Right lung (tissue), 2 donors: ENCODE measurements at regions not wholly inside any gene's neighbourhood (a gene's known extent, or its start where the extent isn't known, plus 50 kb on each side); places are given as distances from the start of the nearest gene placed in this dataset.

Experiments
- DNase-seq, 2 donors: peaks; one replicate each; pipeline ENCODE4 v3.0.0-alpha.2; 2013

DNA sequence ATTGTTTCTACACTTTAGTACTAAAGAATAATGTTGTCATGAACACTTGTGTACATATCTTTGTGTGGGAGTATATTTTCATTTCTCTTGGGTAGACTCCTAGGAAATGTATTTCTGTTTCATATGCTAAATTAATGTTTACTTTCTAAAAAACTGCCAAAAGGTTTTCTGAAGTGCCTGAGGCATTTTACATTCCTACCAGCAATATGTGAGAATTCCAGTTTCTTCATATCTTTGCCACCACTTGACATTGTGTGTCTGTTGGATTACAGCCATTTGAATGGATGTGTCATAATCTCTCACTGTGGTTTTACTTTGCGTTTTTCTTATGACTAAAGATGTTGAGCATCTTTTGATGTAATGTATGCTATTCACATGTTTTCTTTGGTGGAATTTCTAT lies 428.2 kb upstream of the KCNH7 start:
- no peak for DNase-seq

GRCh38 chr2:163265562-163265961 lies 427.0 kb upstream of the KCNH7 start:
- DNase-seq, result no peak

DNA sequence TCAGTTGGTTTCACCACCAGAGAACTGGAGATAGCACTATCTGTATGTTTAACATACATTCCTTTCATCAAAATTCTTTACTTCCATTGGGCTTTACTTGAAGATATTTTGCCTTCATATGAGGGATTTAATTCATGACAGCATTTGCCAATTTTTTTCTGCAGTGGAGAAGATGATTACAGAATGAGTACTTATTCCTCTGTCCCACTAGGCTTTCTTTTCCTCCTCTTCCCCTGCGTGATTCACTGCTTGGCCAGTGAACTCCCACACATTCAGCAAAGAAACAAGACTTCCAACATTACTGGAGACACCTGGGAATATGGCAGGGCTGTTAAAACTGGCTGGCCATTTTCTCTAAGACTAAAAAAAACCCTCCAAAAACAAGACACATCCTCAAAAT lies 425.8 kb upstream of the KCNH7 start:
- no peak for DNase-seq

GRCh38 chr2:163259489-163259888 lies 420.9 kb upstream of the KCNH7 start:
- DNase-seq, result no peak

GRCh38 chr2:163255086-163255485 lies 416.5 kb upstream of the KCNH7 start:
- DNase-seq, result no peak

- DNase-seq, result no peak
Measured at GRCh38 chr2:163253621-163254285, 415.2 kb upstream of the KCNH7 start.

DNA sequence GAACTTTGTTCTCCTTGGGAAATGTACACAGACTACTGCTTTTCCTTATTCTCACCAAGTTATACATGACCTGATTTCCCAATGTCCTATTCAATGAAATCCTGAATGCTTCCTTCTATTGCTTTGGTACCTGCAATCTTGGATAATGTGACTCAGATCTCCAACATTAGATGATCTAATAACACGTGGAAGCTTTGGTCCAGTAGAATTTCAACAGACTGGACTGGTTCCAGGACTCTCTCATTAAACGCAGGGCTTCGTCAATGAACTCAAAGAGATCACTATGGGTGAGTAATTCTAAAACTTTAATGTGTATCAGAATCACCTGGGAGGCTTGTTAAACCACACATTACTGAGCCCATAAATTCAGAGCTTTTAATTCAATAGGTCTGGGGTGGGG lies 413.6 kb upstream of the KCNH7 start:
- DNase-seq, result no peak

- DNase-seq, result no peak
Measured at GRCh38 chr2:163248376-163249253, 410.0 kb upstream of the KCNH7 start.

DNA sequence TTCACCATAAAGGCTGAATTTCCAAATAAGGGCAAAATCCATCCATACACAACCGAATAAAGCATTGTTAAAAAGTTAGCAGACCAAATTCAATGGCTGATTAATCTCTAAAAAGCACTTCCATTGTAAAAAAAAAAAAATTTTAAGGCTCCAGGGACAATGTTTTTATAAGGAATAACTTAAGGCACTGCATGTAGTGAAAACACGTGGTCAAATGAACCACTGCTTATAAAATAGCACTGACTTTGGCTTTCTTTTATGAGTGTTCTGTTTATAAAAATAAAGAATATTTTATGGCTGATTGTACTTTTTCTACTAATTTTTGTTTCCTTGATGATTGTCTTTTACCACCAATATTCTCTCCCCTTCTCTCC lies 409.3 kb upstream of the KCNH7 start:
- no peak for DNase-seq

DNA sequence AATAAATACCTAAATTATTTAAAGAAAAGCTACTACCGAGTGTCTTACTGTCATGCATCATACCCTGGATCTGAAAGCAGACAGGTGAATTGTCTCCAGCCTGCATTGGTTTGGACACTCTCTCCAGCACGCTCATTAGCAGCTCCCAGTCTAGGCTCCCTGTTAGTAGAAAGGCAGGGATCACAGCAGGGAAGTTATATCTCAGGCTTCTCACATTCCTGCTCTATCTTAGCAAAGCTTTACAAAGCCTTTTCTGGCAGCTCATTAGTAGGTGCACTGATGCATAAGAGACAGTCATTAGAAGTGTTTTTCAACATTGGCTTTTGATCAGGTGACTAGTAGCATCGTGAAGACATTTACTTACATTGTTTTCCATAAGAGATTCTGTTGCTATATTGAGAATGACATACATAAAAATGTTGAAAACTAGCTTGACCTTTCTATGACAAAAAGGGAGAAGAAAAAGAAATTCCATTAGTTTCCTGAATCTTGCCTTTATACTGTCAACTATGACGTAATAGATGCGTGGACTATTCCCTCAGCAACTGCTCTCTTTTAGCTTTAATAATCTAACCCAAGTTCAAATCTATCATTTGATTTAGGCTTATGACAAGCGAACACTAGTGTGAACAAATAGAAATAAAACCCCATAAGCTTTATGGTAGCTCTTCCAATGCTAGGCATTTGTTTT lies 408.7 kb upstream of the KCNH7 start:
- DNase-seq, result no peak

DNA sequence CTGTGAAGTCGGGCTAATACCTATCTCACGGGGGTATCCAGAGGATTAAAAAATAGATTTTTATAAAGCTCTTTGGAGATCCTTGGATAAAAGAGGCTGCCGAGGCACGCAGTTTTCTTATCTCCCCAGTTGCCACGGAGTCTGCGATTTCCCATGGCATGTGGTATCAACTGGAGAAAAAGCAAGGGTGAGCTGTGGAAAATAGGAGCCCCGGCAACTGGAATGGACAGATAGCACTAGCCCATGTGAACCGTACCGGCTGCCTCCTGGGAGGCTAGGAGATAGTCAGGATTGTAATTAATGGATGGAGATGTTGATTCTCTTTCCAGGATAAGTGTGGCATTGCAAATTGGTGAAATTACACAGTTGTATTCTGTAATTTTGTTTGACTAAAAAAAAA lies 407.6 kb upstream of the KCNH7 start:
- no peak for DNase-seq

DNA sequence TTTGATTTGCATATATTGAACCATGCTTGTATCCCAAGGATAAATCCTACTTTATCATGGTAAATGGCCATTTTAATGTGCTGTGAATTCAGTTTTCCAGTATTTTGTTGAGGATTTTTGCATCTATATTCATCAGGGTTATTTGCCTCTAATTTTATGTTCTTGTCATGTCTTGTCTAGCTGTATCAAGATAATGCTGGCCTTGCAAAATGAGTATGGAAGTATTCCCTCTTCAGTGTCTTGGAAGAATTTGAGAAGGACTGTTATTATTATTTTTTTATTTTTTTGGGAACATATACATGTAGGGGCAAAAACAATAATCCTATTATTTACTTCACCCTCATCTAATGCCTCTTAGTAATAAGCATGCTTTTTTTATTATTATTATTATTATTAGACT lies 398.0 kb upstream of the KCNH7 start:
- no peak for DNase-seq

- no peak for DNase-seq
Measured at GRCh38 chr2:163231666-163232065, 393.1 kb upstream of the KCNH7 start.

- no peak for DNase-seq
Measured at GRCh38 chr2:163213661-163214081, 375.1 kb upstream of the KCNH7 start.

DNA sequence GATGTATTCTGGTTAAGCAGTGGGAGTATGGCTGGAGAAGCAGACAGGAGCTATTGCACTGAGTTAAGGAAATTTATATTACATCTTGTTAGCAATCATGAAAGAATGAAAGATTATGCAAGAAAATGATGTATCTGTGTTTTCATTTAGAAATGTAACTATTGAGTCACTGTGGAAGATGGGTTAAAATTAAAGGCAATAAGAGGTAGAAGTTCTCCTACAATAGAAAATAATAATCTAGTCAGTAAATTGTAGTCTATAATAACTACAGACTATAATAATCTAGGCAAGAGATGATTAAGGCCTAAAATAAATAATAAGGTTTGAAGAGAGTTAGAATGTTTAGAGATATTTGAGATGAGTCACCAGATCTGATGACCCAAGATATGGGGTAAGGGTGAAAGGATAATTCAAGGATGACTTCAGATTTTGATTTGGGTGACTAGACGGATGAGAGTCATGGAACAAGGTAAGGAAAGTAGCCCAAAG lies 371.9 kb upstream of the KCNH7 start:
- no peak for DNase-seq

GRCh38 chr2:163207693-163208370 lies 369.3 kb upstream of the KCNH7 start:
- DNase-seq, result no peak

DNA sequence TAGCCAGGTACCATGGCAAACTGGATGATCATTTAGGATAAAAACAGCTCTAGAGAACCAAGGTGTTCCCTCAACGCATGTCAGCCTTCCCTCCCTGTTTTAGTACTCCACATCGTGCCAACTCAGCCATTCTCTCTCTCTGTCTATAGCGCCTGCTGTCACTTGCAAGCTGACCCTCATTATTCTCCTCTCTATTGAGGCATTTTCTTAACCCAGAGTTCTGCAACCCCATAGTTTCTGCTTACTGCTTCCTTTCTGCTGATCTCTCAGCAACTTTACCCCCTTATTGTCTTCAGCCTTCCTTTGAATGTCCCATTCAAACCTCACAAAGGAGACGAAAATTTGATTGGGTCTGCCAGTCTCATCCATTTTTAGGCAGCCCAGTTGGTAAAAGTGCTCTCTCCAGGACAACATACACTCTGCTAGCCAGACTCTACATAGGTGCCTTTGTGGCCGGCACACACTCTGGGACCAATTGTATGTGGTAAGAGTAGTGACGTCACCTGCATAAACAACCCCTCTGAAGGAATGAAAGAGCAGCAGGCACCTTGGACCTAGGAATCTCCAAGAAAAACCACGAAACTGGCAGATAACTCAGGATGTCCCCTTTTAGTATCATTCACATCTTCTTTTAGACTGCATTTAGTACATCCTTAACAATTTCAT lies 367.2 kb upstream of the KCNH7 start:
- DNase-seq, result no peak

DNA sequence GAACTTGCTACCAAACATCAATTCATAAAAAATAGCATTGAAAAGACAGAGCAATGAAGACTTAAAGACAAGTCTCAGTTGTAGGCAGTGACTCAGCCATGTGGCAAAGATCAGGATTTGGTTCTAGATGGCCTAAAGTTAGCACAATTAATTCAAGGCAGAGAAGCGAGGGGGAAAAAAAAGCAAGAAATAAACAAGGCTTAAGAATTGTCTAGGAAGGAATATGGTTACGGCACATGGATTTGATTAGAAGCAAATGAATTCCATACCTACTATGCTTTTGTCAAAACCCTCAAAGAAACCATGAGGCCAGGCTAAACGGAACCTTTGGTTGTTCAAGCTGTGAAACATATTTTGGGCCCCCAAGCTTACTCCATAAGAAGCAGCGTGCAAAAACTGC lies 362.2 kb upstream of the KCNH7 start:
- no peak for DNase-seq

DNA sequence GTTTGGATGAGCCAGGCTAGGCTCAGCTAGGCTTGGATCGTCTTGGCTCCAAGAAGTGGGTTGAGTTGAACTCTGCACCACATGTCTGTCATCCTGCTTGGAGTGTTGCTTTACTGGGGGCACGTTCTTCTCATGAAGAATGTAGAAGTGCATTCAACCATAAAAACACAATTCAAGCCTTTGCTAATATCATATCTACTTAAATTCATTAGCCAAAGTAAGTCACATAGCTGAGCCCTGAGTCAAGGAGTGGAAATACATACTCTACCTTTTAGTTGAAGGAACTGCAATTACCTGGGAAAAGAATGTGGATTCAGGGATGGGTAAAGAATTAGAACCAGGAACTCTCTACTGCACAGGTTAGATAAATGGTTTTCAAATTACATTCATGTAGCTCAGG lies 360.4 kb upstream of the KCNH7 start:
- no peak for DNase-seq

DNA sequence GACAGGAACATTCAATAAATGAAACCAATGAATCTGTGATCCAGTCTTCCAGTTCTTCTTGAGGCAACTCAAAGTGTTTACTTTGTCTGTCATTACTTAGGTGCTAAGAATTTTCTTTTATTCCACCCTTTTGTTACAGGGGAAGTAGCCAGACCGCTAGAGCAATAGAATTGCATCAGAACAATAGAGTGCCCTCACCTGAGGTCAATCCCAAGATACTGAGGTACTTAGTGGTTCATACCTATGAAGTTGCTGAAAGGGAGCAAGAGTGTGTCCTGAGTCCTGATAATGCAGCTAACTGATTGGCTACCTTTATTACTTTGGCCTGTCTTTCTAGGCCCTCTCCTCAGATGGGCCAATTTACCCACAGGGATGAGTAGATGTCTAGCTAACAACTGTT lies 359.4 kb upstream of the KCNH7 start:
- no peak for DNase-seq

- peak in 1 of 2 donors; percentile 15 for DNase-seq
Measured at GRCh38 chr2:163191372-163191771, 352.8 kb upstream of the KCNH7 start.
